ENCODE measurements at regions not wholly inside any gene's neighbourhood (a gene's known extent, or its start where the extent isn't known, plus 50 kb on each side); places are given as distances from the start of the nearest gene placed in this dataset.
A peak's percentile ranks its signal among the peaks of the same experiment; 100 is the strongest.

- DNase-seq, result no peak
Observed at GRCh38 chr18:2281523-2282199, 289.6 kb downstream of the METTL4 start.

- no peak for DNase-seq
Observed at GRCh38 chr18:2293109-2293839, 278.0 kb downstream of the METTL4 start.

GRCh38 chr18:2301316-2301715 is 270.0 kb downstream of the METTL4 start:
- DNase-seq, result no peak

- no peak for DNase-seq
Observed at GRCh38 chr18:2302012-2302411, 269.3 kb downstream of the METTL4 start.

GRCh38 chr18:2302628-2303516 is 268.4 kb downstream of the METTL4 start:
- DNase-seq, result peak; percentile 44

GRCh38 chr18:2303517-2304238 is 267.6 kb downstream of the METTL4 start:
- DNase-seq, result peak; percentile 62

- DNase-seq, result peak; percentile 72
Observed at GRCh38 chr18:2304378-2305175, 266.7 kb downstream of the METTL4 start.

GRCh38 chr18:2306606-2307005 is 264.7 kb downstream of the METTL4 start:
- DNase-seq, result no peak

- DNase-seq, result no peak
Observed at GRCh38 chr18:2310886-2311285, 260.4 kb downstream of the METTL4 start.

- no peak for DNase-seq
Observed at GRCh38 chr18:2312440-2312839, 258.9 kb downstream of the METTL4 start.

- DNase-seq, result no peak
Observed at GRCh38 chr18:2313332-2313731, 258.0 kb downstream of the METTL4 start.

- no peak for DNase-seq
Observed at GRCh38 chr18:2316082-2316750, 255.1 kb downstream of the METTL4 start.

GRCh38 chr18:2316751-2317696 is 254.3 kb downstream of the METTL4 start:
- DNase-seq, result peak; percentile 10

- DNase-seq, result no peak
Observed at GRCh38 chr18:2324459-2324858, 246.8 kb downstream of the METTL4 start.

GRCh38 chr18:2325308-2325849 is 245.9 kb downstream of the METTL4 start:
- DNase-seq, result no peak

- DNase-seq, result no peak
Observed at GRCh38 chr18:2325933-2326332, 245.4 kb downstream of the METTL4 start.

- no peak for DNase-seq
Observed at GRCh38 chr18:2326999-2327398, 244.3 kb downstream of the METTL4 start.

GRCh38 chr18:2330764-2331163 is 240.5 kb downstream of the METTL4 start:
- DNase-seq, result no peak

- DNase-seq, result no peak
Observed at GRCh38 chr18:2331491-2331890, 239.8 kb downstream of the METTL4 start.

All from dermis blood vessel endothelial cell (primary cell).